ENCODE measurements at regions not wholly inside any gene's neighbourhood (a gene's known extent, or its start where the extent isn't known, plus 50 kb on each side); places are given as distances from the start of the nearest gene placed in this dataset.
A peak's percentile ranks its signal among the peaks of the same experiment; 100 is the strongest.

GRCh38 chr1:60982539-60982938 lies 99.8 kb upstream of the NFIA start:
- no peaks in the 10 kb centered on the region for H3K36me3 Mint-ChIP-seq
- no peak overlapping the region for H3K4me3 Mint-ChIP-seq
- H3K4me1 ChIP-seq (ENCODE audit: control insufficient read depth, insufficient read depth, low read length): no peaks in the 10 kb centered on the region
- no peak for TF ChIP-seq CTCF (IDR thresholded peaks at IDR 0.05)
- no peaks in the 10 kb centered on the region for H3K27me3 Mint-ChIP-seq (ENCODE audit: low read depth in 2 of 2)
- H3K4me1 Mint-ChIP-seq: no peaks in the 10 kb centered on the region
- H3K27ac ChIP-seq (ENCODE audit: low read length): no peak overlapping the region
- intact Hi-C loops (cut with micrococcal nuclease): no loop called here
- no peak overlapping the region for H3K4me3 ChIP-seq (ENCODE audit: low read length)
- ATAC-seq (no peak), DNase-seq (no peak)
- no peak overlapping the region for H3K27ac Mint-ChIP-seq
- no peaks in the 10 kb centered on the region for H3K36me3 ChIP-seq (ENCODE audit: control insufficient read depth, insufficient read depth, low read length)
- no peaks in the 10 kb centered on the region for H3K9me3 Mint-ChIP-seq
- 60% methylated on average over 1 of the region's 1 CpG for WGBS (ENCODE audit: insufficient coverage)
- no peaks in the 10 kb centered on the region for H3K9me3 ChIP-seq (ENCODE audit: control insufficient read depth, insufficient read depth, low read length)
- no peaks in the 10 kb centered on the region for H3K27me3 ChIP-seq (ENCODE audit: control insufficient read depth, insufficient read depth, low read length)

GRCh38 chr1:60981357-60981756 lies 101.0 kb upstream of the NFIA start:
- Histone ChIP-seq H3K36me3 (ENCODE audit: control insufficient read depth, insufficient read depth, low read length) (no peaks in the 10 kb centered on the region), H3K27ac (ENCODE audit: low read length) (no peak overlapping the region), H3K4me1 (ENCODE audit: control insufficient read depth, insufficient read depth, low read length) (no peaks in the 10 kb centered on the region), H3K4me3 (ENCODE audit: low read length) (no peak overlapping the region), H3K9me3 (ENCODE audit: control insufficient read depth, insufficient read depth, low read length) (no peaks in the 10 kb centered on the region), H3K27me3 (ENCODE audit: control insufficient read depth, insufficient read depth, low read length) (no peaks in the 10 kb centered on the region)
- no peak for TF ChIP-seq CTCF (IDR thresholded peaks at IDR 0.05)
- 92% methylated on average over 1 of the region's 1 CpG for WGBS (ENCODE audit: insufficient coverage)
- DNase-seq (no peak), ATAC-seq (no peak)
- Mint-ChIP-seq H3K4me3 (no peak overlapping the region), H3K9me3 (no peaks in the 10 kb centered on the region), H3K36me3 (no peaks in the 10 kb centered on the region), H3K27me3 (ENCODE audit: low read depth in 2 of 2) (no peaks in the 10 kb centered on the region), H3K4me1 (no peaks in the 10 kb centered on the region), H3K27ac (no peak overlapping the region)
- intact Hi-C loops (cut with micrococcal nuclease): no loop called here

GRCh38 chr1:60978421-60979357 lies 103.7 kb upstream of the NFIA start:
- TF ChIP-seq CTCF (IDR thresholded peaks at IDR 0.05): no peak
- Histone ChIP-seq H3K4me1 (ENCODE audit: control insufficient read depth, insufficient read depth, low read length) (no peaks in the 10 kb centered on the region), H3K9me3 (ENCODE audit: control insufficient read depth, insufficient read depth, low read length) (no peaks in the 10 kb centered on the region), H3K27me3 (ENCODE audit: control insufficient read depth, insufficient read depth, low read length) (no peaks in the 10 kb centered on the region), H3K4me3 (ENCODE audit: low read length) (no peak overlapping the region), H3K27ac (ENCODE audit: low read length) (no peak overlapping the region), H3K36me3 (ENCODE audit: control insufficient read depth, insufficient read depth, low read length) (no peaks in the 10 kb centered on the region)
- 67% methylated on average over 3 of the region's 4 CpGs for WGBS (ENCODE audit: insufficient coverage)
- intact Hi-C loops (cut with micrococcal nuclease): no loop called here
- peaks cover 0 to 5% of the 10 kb centered on the region in 2 donors for H3K27me3 Mint-ChIP-seq (ENCODE audit: low read depth in 2 of 2)
- H3K4me1 Mint-ChIP-seq: no peaks in the 10 kb centered on the region
- DNase-seq: peak in 1 of 2 donors; percentile 61
- no peak overlapping the region for H3K4me3 Mint-ChIP-seq
- H3K36me3 Mint-ChIP-seq: no peaks in the 10 kb centered on the region
- no peaks in the 10 kb centered on the region for H3K9me3 Mint-ChIP-seq
- no peak overlapping the region for H3K27ac Mint-ChIP-seq
- peak in 2 of 3 donors; percentile 59 to 70 for ATAC-seq

GRCh38 chr1:60977661-60978060 lies 104.7 kb upstream of the NFIA start:
- no peak overlapping the region for H3K27ac Mint-ChIP-seq
- Histone ChIP-seq H3K4me1 (ENCODE audit: control insufficient read depth, insufficient read depth, low read length) (no peaks in the 10 kb centered on the region), H3K9me3 (ENCODE audit: control insufficient read depth, insufficient read depth, low read length) (no peaks in the 10 kb centered on the region), H3K27me3 (ENCODE audit: control insufficient read depth, insufficient read depth, low read length) (no peaks in the 10 kb centered on the region), H3K27ac (ENCODE audit: low read length) (no peak overlapping the region), H3K36me3 (ENCODE audit: control insufficient read depth, insufficient read depth, low read length) (no peaks in the 10 kb centered on the region), H3K4me3 (ENCODE audit: low read length) (no peak overlapping the region)
- no peak for TF ChIP-seq CTCF (IDR thresholded peaks at IDR 0.05)
- H3K36me3 Mint-ChIP-seq: no peaks in the 10 kb centered on the region
- no peak overlapping the region for H3K4me3 Mint-ChIP-seq
- no peaks in the 10 kb centered on the region for H3K9me3 Mint-ChIP-seq
- no peak for ATAC-seq
- DNase-seq: no peak
- H3K27me3 Mint-ChIP-seq (ENCODE audit: low read depth in 2 of 2): peaks cover 0 to 6% of the 10 kb centered on the region in 2 donors
- H3K4me1 Mint-ChIP-seq: no peaks in the 10 kb centered on the region
- intact Hi-C loops (cut with micrococcal nuclease): no loop called here
